Caki2 (cell line): ENCODE measurements at regions not wholly inside any gene's neighbourhood (a gene's known extent, or its start where the extent isn't known, plus 50 kb on each side); places are given as distances from the start of the nearest gene placed in this dataset.
"Not testable (repeated sequence)": the region's sequence is repeated elsewhere in the genome, so short reads cannot be mapped to it uniquely, and the experiment has no call there.

Source experiments
- DNase-seq: peaks from one replicate; pipeline ENCODE4 v3.0.0-alpha.2; 2015; ENCODE audit warnings: low read depth
- in situ Hi-C: cut with HindIII; loops from 2 replicates; pipeline ENCODE4 v1.10.0; 2016; ENCODE audit warnings: low sequenced_read_pairs, low pct_unique_long_range_greater_than_20kb, mixed read lengths

- in situ Hi-C loops = no loop called here
- peak; percentile 31 for DNase-seq
Measured at GRCh38 chr4:96347582-96347981, 507.7 kb downstream of the PDHA2 start.

DNA sequence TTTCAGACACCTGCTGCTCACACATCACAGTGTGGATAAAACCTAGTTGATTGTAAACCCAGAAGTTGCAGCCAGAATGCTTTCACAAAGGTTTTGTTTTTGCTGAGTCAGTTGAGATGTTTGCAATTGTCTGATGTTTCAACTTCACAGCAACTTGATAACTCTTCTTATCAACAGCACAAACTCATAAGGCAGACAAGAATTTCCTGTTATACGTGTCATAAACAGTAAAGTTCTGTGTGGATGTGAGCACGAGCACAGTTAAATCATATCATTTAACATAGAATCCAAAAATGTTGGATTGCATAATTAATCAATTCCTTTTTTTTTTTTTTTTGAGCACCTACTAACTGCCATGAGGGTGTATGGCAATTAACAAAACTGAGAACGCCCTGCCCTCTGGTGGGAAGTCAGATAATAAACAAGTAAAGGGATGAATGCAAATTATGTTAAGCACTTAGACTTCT, 512.2 kb downstream of the PDHA2 start:
- peak; percentile 51 for DNase-seq
- in situ Hi-C loops = no loop called here

DNA sequence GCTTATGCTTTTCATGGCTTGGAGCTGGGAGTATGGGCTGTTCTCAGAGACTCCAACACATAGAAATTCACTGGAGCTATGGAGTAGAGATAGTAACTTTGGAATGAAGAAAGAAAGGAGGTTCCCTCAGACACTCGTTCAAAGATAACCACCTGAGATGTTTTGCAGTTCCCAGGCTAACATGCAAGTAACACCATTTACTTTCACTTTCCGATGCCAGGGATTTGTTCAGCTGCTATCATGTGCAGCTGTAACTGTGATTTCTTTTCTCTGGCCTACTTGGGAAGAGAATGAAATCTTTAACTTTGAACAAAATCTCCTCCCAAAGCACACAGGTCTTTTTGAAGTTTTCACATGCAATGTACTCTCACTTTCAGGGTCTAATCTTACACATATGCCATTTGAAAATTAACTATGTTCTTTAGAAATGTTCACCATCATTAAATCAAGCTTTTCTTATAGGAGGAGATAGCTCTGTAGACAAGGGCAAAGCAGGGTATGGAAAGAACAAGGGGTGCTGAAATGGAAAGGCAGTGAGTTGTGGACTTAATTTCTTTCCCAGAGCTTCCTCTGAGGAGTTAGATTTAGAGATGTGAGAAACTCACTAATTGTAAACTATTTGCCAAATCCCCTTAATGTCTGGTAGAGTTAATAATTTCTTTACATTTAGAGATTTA, 514.3 kb downstream of the PDHA2 start:
- in situ Hi-C loops = no loop called here

GRCh38 chr4:96355414-96355813, 515.5 kb downstream of the PDHA2 start:
- DNase-seq = no peak
- in situ Hi-C loops = no loop called here

More for the DNA sequence above, 514.3 kb downstream of the PDHA2 start:
- no peak for DNase-seq

GRCh38 chr4:96356591-96357370, 516.9 kb downstream of the PDHA2 start:
- peak; percentile 19 for DNase-seq
- in situ Hi-C loops = no loop called here

- DNase-seq = no peak
- in situ Hi-C loops = no loop called here
Measured at GRCh38 chr4:96366632-96367031, 526.7 kb downstream of the PDHA2 start.

DNA sequence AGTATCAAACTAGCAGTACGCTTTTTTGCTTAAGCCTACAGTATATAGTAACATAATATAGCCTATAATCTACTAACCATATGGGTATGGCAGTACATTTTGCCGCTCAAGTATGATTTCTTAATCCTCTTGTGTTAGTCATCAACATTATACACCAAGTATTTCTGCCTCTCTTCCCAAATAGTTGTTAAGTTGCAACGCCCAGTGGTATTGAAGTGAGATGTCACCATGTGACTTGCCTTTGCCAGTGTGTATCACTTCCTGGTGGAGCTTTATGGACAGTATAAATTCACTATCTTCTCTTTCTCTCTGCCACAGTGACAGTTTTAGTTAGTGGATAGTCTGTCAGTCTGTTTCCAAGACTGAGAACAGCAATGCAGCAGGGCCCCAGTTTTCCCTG, 535.5 kb downstream of the PDHA2 start:
- in situ Hi-C loops = no loop called here
- DNase-seq = no peak

GRCh38 chr4:96379524-96379923, 539.6 kb downstream of the PDHA2 start:
- in situ Hi-C loops = no loop called here
- DNase-seq = no peak

- in situ Hi-C loops = no loop called here
- no peak for DNase-seq
Measured at GRCh38 chr4:96380106-96380505, 540.2 kb downstream of the PDHA2 start.

DNA sequence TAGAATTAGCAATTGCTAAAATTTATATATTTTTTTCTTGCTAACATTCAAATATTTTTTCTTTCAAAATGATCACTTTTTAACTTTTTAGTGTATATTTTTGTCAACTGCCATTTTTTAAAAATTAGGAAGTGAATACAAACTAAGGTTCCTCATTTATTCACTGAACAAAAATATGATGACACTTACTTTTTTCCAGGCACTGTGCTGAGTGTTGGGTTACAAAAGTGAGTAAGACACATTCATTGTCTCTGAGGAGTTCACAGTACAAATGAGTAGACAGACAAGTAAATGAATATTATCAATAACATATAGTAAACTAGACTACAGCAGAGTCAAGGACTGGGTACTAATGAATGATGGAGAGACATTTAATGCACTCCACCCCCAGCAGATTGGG, 543.5 kb downstream of the PDHA2 start:
- in situ Hi-C loops = no loop called here

GRCh38 chr4:96389770-96390169, 549.9 kb downstream of the PDHA2 start:
- DNase-seq = no peak
- in situ Hi-C loops = no loop called here

More for the DNA sequence above, 543.5 kb downstream of the PDHA2 start:
- DNase-seq = no peak

GRCh38 chr4:96390404-96390803, 550.5 kb downstream of the PDHA2 start:
- DNase-seq = no peak
- in situ Hi-C loops = no loop called here

DNA sequence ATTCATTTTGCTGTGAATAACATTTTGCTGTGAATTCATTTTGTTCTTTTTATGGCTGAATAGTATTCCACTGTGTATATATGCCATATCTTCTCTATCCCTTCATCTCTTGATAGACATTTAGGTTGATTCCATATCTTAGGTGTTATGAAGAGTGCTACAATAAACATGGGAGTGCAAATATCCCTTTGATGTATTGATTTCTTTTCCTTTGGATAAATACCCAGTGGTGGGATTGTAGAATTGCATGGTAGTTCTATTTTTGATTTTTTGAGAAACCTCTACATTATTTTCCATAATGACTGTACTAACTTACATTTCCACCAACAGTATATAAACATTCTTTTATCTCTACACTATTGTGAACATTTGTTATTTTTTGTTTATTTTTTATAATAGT, 555.9 kb downstream of the PDHA2 start:
- in situ Hi-C loops = no loop called here
- no peak for DNase-seq

DNA sequence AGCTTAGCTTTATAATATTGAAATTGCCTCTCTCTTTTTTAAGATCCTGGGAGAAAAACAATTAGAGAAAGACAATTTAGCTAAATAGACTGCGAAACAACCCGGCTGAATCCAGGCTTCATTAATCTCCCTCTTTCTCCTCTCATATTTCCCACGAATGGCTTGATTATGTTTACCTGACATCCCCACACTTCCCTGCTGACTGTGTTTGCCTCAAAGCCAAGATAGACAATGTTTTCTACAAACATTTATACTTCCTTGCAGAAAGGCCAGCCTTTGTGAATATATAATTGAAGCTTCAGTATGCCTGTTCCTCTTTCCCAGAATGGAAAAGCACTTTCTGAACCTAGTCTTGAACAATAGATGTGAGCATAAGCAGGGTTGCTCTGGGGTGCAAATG, 566.8 kb downstream of the PDHA2 start:
- in situ Hi-C loops = no loop called here

DNA sequence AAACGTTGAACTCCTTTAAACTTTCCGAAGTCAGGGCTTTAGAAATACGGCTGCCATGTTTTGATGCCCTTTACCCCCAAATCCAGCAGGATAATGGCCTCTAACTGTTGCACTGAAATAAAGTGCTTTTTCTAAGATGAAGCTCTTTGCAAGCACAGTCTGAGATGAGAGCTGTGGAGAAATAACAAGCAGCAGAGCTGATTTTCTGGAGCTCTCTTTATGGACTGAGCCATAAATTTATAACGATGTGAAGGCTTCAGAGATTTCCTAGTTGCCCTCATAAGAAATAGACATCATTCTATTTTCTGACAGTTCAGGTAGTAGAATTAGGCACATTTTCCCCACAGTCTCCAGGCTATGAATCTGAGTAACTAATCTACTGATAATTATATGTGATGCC, 567.3 kb downstream of the PDHA2 start:
- in situ Hi-C loops = no loop called here

More for the DNA sequence above, 566.8 kb downstream of the PDHA2 start:
- DNase-seq = no peak

GRCh38 chr4:96407738-96408463, 568.0 kb downstream of the PDHA2 start:
- DNase-seq = no peak
- in situ Hi-C loops = no loop called here

More for the DNA sequence above, 567.3 kb downstream of the PDHA2 start:
- DNase-seq = no peak

DNA sequence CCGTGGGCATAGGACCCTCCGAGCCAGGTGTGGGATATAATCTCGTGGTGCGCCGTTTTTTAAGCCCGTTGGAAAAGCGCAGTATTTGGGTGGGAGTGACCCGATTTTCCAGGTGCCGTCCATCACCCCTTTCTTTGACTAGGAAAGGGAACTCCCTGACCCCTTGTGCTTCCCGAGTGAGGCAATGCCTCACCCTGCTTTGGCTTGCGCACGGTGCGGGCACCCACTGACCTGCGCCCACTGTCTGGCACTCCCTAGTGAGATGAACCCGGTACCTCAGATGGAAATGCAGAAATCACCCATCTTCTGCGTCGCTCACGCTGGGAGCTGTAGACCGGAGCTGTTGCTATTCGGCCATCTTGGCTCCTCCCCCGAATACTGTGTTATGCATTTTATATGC, 575.0 kb downstream of the PDHA2 start:
- in situ Hi-C loops, DNase-seq: not testable (repeated sequence)

GRCh38 chr4:96429657-96430056, 589.8 kb downstream of the PDHA2 start:
- DNase-seq = no peak
- in situ Hi-C loops = no loop called here

DNA sequence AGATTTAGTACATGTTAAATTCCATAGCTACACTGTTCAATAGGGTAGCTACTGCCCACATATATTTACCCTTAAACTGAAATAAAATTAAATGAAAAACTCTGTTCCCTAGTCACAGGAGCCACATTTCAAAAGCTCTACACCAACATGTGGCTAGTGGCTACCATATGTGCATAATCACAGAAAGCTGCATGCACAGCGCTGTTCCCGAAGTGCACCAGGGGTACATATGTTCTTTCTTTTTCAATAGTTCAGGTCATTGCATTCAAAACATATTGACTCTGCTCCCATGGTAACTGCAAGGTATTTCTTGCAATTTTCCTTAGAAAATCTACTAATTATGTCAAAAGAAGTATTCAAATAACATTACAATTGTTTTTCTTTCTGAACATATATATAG, 591.2 kb downstream of the PDHA2 start:
- in situ Hi-C loops = no loop called here

More for the DNA sequence above, 591.2 kb downstream of the PDHA2 start:
- no peak for DNase-seq
